22Rv1 (cell line): ENCODE measurements at regions not wholly inside any gene's neighbourhood (a gene's known extent, or its start where the extent isn't known, plus 50 kb on each side); places are given as distances from the start of the nearest gene placed in this dataset.

Experiments used
- ZFX ChIP-seq: fragments of 450-650 bp; IDR thresholded peaks from 2 replicates; pipeline ENCODE4 v1.6.1; 2017; ENCODE audit warnings: antibody characterized with exemption, borderline replicate concordance
- TF ChIP-seq, protein P1 (sequence below): fragments of 450-650 bp; IDR thresholded peaks from 2 replicates; pipeline ENCODE4 v1.5.1; 2017; ENCODE audit warnings: mild to moderate bottlenecking

DNA sequence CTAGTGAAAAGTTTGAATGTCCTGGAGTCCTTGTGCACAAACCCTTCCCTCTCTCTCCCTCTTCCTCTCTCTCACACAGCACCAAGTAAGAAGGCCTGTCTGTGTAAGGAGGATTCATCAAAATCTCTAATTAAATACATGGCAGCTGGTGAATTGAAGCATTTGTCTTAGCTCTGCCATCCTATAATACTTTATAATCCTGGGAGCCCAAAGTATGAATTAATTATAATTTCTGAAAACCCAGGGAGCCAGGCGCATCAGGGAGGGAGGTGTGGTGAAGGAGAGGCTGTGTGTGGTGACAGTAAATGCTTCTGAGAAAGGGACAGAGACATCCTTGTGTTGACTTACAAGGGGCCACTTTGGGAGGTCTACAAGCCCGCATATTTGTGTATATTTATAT, 691.4 kb upstream of the EEF2KMT start:
- TF ChIP-seq, protein P1, sequence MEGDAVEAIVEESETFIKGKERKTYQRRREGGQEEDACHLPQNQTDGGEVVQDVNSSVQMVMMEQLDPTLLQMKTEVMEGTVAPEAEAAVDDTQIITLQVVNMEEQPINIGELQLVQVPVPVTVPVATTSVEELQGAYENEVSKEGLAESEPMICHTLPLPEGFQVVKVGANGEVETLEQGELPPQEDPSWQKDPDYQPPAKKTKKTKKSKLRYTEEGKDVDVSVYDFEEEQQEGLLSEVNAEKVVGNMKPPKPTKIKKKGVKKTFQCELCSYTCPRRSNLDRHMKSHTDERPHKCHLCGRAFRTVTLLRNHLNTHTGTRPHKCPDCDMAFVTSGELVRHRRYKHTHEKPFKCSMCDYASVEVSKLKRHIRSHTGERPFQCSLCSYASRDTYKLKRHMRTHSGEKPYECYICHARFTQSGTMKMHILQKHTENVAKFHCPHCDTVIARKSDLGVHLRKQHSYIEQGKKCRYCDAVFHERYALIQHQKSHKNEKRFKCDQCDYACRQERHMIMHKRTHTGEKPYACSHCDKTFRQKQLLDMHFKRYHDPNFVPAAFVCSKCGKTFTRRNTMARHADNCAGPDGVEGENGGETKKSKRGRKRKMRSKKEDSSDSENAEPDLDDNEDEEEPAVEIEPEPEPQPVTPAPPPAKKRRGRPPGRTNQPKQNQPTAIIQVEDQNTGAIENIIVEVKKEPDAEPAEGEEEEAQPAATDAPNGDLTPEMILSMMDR: no peak
- TF ChIP-seq ZFX: no peak
